Activated CD4-positive, alpha-beta T cell treated with anti-CD3 and anti-CD28 coated beads for 36 hours (primary cell): ENCODE measurements at regions not wholly inside any gene's neighbourhood (a gene's known extent, or its start where the extent isn't known, plus 50 kb on each side); places are given as distances from the start of the nearest gene placed in this dataset.

Experiments used
- ATAC-seq: fragments of 200-7000 bp; cut with Tn5 transposase; one replicate; pipeline ENCODE4 v1.10.0; 2021; ENCODE audit warnings: mild to moderate bottlenecking, moderate library complexity
- CTCF ChIA-PET: fragments of 350-600 bp; sonication (Branson Sonifier 250); formaldehyde crosslinking; loops from one replicate; lab custom pipeline; 2021; ENCODE audit warnings: antibody characterized with exemption; lab: Charles Lee
- POLR2A ChIA-PET: fragments of 350-600 bp; sonication (Branson Sonifier 250); formaldehyde crosslinking; loops from one replicate; lab custom pipeline; 2021; ENCODE audit warnings: antibody characterized with exemption, inconsistent platforms; lab: Charles Lee
- DNase-seq: peaks from one replicate; pipeline ENCODE4 v3.0.0-alpha.2; 2020
- H3K27ac Mint-ChIP-seq: one replicate; pipeline ENCODE4 v1.8.0; 2021; ENCODE audit warnings: mixed read lengths
- H3K27me3 Mint-ChIP-seq: one replicate; pipeline ENCODE4 v1.8.0; 2021; ENCODE audit warnings: mixed read lengths
- H3K36me3 Mint-ChIP-seq: one replicate; pipeline ENCODE4 v1.8.0; 2021; ENCODE audit warnings: low read depth, mixed read lengths
- H3K4me1 Mint-ChIP-seq: one replicate; pipeline ENCODE4 v1.8.0; 2021; ENCODE audit warnings: mixed read lengths
- H3K4me3 Mint-ChIP-seq: one replicate; pipeline ENCODE4 v1.8.0; 2021; ENCODE audit warnings: mild to moderate bottlenecking, moderate library complexity, mixed read lengths
- H3K9me3 Mint-ChIP-seq: one replicate; pipeline ENCODE4 v1.8.0; 2021; ENCODE audit warnings: low read depth, mixed read lengths
- intact Hi-C, 2 experiments: fragments of 100-400 bp; cut with DNase I in 1 of 2; cut with micrococcal nuclease in 1 of 2; formaldehyde crosslinking; loops; one replicate each; pipeline versions ENCODE4 v1.14.2 to v1.15.1; 2022 to 2024; cut with DNase I, micrococcal nuclease

DNA sequence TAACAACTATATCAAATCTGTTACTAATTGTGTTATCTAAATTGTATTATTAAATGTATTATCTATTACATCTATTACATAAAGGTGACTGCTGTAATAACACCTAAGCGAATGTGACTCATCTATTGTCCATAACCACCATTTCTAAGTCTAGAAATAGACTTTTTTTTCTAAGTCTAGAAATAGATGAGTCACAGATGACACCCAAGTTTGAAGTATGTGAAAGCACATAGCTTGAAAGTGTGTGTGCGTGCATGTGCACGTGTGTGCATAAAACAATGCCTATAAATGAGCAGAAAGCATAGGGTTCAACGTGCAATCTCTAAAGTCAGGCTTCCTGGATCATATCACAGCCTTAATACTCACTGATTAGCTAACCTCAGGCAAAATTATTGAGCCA is 451.3 kb upstream of the USP15 start:
- no peak overlapping the region for H3K4me3 Mint-ChIP-seq
- POLR2A ChIA-PET: no interaction called here
- H3K4me1 Mint-ChIP-seq: no peaks in the 10 kb centered on the region
- no peaks in the 10 kb centered on the region for H3K36me3 Mint-ChIP-seq
- CTCF ChIA-PET: no interaction called here
- ATAC-seq (no peak), DNase-seq (no peak)
- H3K27ac Mint-ChIP-seq: no peak overlapping the region
- H3K9me3 Mint-ChIP-seq: peaks cover 18% of the 10 kb centered on the region
- no peaks in the 10 kb centered on the region for H3K27me3 Mint-ChIP-seq
- intact Hi-C loops: no loop called here

GRCh38 chr12:61810486-61810885 is 449.7 kb upstream of the USP15 start:
- ChIA-PET CTCF (no interaction called here), POLR2A (no interaction called here)
- Mint-ChIP-seq H3K4me3 (no peak overlapping the region), H3K27me3 (no peaks in the 10 kb centered on the region), H3K9me3 (peaks cover 18% of the 10 kb centered on the region), H3K4me1 (no peaks in the 10 kb centered on the region), H3K27ac (no peak overlapping the region), H3K36me3 (no peaks in the 10 kb centered on the region)
- no peak for ATAC-seq
- no peak for DNase-seq
- intact Hi-C loops: no loop called here

DNA sequence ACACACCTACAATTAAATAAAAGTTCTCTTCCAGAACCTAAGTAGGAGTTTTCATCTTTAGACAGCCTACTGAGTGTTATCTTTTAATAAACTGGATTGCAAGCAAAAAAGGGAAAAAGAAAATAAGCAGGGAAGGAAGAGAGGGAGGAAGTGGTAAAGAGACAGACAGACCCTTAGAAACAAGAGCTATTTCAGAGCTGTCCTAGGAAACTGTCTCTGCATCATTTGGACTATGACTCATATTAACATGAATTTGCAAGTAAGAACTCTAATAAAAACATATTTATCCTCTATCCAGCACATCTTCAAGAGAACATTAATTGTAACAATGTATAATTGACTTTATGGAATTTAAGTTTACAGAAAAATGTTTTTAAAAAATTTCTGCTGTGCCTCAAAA is 438.8 kb upstream of the USP15 start:
- H3K36me3 Mint-ChIP-seq: no peaks in the 10 kb centered on the region
- intact Hi-C loops: no loop called here
- ChIA-PET CTCF (no interaction called here), POLR2A (no interaction called here)
- H3K4me3 Mint-ChIP-seq: no peak overlapping the region
- ATAC-seq: no peak
- no peak overlapping the region for H3K27ac Mint-ChIP-seq
- no peaks in the 10 kb centered on the region for H3K27me3 Mint-ChIP-seq
- no peak for DNase-seq
- H3K9me3 Mint-ChIP-seq: no peaks in the 10 kb centered on the region
- no peaks in the 10 kb centered on the region for H3K4me1 Mint-ChIP-seq

- ATAC-seq (no peak), DNase-seq (no peak)
- H3K27ac Mint-ChIP-seq: no peak overlapping the region
- intact Hi-C loops: no loop called here
- CTCF ChIA-PET: no interaction called here
- no peak overlapping the region for H3K4me3 Mint-ChIP-seq
- H3K9me3 Mint-ChIP-seq: no peaks in the 10 kb centered on the region
- H3K4me1 Mint-ChIP-seq: no peaks in the 10 kb centered on the region
- POLR2A ChIA-PET: interaction anchor here (0.6 kb wide), 1 partner anchor 33 kb away, joined by 4 read pairs; no protein-coding TSS in a partner anchor
- no peaks in the 10 kb centered on the region for H3K36me3 Mint-ChIP-seq
- H3K27me3 Mint-ChIP-seq: no peaks in the 10 kb centered on the region
Observed at GRCh38 chr12:61823102-61823501, 437.1 kb upstream of the USP15 start.

GRCh38 chr12:61846765-61847164 is 413.4 kb upstream of the USP15 start:
- Mint-ChIP-seq H3K27me3 (no peaks in the 10 kb centered on the region), H3K27ac (no peak overlapping the region), H3K9me3 (no peaks in the 10 kb centered on the region), H3K36me3 (no peaks in the 10 kb centered on the region), H3K4me3 (no peak overlapping the region), H3K4me1 (no peaks in the 10 kb centered on the region)
- POLR2A ChIA-PET: no interaction called here
- no peak for ATAC-seq
- intact Hi-C loops: no loop called here
- no peak for DNase-seq
- CTCF ChIA-PET: no interaction called here

GRCh38 chr12:61848893-61849292 is 411.3 kb upstream of the USP15 start:
- H3K27ac Mint-ChIP-seq: no peak overlapping the region
- H3K4me3 Mint-ChIP-seq: no peak overlapping the region
- no peak for DNase-seq
- H3K36me3 Mint-ChIP-seq: no peaks in the 10 kb centered on the region
- H3K9me3 Mint-ChIP-seq: peaks cover 2% of the 10 kb centered on the region
- CTCF ChIA-PET: no interaction called here
- intact Hi-C loops: no loop called here
- no peaks in the 10 kb centered on the region for H3K4me1 Mint-ChIP-seq
- POLR2A ChIA-PET: no interaction called here
- no peaks in the 10 kb centered on the region for H3K27me3 Mint-ChIP-seq
- no peak for ATAC-seq

GRCh38 chr12:61853945-61854344 is 406.3 kb upstream of the USP15 start:
- Mint-ChIP-seq H3K27ac (no peak overlapping the region), H3K27me3 (no peaks in the 10 kb centered on the region), H3K9me3 (peaks cover 6% of the 10 kb centered on the region), H3K4me3 (no peak overlapping the region), H3K36me3 (no peaks in the 10 kb centered on the region), H3K4me1 (no peaks in the 10 kb centered on the region)
- DNase-seq (no peak), ATAC-seq (no peak)
- ChIA-PET POLR2A (no interaction called here), CTCF (interaction anchor here (0.7 kb wide), 1 partner anchor 16 kb away, joined by 3 read pairs; no protein-coding TSS in a partner anchor)
- intact Hi-C loops: no loop called here

DNA sequence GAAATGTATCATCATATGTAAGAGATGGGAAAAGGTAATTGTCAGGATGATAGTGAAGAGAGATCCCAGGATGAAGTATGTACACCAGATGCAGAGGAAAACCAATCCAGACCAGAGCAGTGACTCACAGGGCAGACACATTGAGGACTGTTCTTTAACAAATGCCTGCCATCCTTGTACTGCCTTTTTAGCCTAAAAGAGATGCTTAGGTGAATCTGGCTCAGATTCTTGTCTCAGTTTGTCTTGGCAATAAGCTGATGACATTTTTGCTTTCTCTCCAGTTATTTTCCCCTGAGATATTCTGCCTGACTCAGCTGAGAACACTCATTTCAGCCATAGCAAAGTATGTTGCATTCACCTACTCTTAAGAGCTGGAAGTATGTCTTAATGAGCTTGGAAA is 405.3 kb upstream of the USP15 start:
- ChIA-PET POLR2A (no interaction called here), CTCF (interaction anchor here (0.6 kb wide), 1 partner anchor 82 kb away, joined by 3 read pairs; no protein-coding TSS in a partner anchor)
- ATAC-seq (no peak), DNase-seq (no peak)
- intact Hi-C loops: no loop called here
- peaks cover 6% of the 10 kb centered on the region for H3K9me3 Mint-ChIP-seq
- no peak overlapping the region for H3K27ac Mint-ChIP-seq
- H3K4me3 Mint-ChIP-seq: no peak overlapping the region
- H3K27me3 Mint-ChIP-seq: no peaks in the 10 kb centered on the region
- no peaks in the 10 kb centered on the region for H3K4me1 Mint-ChIP-seq
- H3K36me3 Mint-ChIP-seq: no peaks in the 10 kb centered on the region

DNA sequence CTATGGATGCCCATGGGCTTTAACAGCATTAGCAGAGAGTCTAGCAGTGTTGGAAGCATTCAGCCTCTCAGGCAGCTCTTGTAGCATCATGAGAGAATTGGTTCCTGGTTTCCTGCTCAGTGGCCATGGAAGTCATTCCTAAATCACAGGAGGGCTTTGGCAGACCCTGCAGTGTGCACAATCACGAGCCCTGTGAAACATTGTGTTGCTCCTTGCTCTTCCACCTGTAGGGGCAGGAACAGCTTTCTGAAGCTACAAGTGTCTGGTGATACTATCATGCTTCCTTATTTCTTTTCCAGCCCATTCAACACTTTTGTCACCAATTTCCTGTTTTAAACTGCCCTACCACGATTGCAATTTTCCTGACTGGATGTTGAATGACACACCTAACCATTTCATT is 402.2 kb upstream of the USP15 start:
- no peak overlapping the region for H3K27ac Mint-ChIP-seq
- H3K4me3 Mint-ChIP-seq: no peak overlapping the region
- ATAC-seq (no peak), DNase-seq (no peak)
- H3K36me3 Mint-ChIP-seq: no peaks in the 10 kb centered on the region
- no peaks in the 10 kb centered on the region for H3K27me3 Mint-ChIP-seq
- CTCF ChIA-PET: no interaction called here
- H3K4me1 Mint-ChIP-seq: no peaks in the 10 kb centered on the region
- peaks cover 4% of the 10 kb centered on the region for H3K9me3 Mint-ChIP-seq
- intact Hi-C loops: no loop called here
- POLR2A ChIA-PET: no interaction called here

GRCh38 chr12:61860451-61860850 is 399.8 kb upstream of the USP15 start:
- Mint-ChIP-seq H3K36me3 (no peaks in the 10 kb centered on the region), H3K27ac (no peak overlapping the region), H3K4me1 (no peaks in the 10 kb centered on the region), H3K4me3 (no peak overlapping the region), H3K9me3 (no peaks in the 10 kb centered on the region), H3K27me3 (no peaks in the 10 kb centered on the region)
- POLR2A ChIA-PET: no interaction called here
- no peak for DNase-seq
- intact Hi-C loops: no loop called here
- CTCF ChIA-PET: no interaction called here
- ATAC-seq: no peak

DNA sequence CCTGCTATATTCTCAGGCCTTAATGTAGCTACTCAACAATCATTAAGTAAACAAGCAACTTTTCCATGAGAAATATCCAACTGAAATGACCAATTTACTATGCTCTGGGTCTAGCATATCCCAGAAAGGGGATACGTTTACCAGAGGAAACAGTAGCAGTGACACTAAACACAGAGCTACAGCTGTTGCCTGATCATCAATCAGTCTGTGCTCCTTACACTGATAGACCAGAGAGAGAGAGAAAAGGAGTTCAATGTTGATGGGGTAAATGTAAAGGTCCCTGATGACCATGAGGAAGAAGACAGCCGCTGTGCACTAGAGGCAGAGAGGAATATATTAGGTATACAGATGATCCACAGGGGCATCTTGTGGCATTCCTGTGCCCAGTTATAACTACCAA is 397.2 kb upstream of the USP15 start:
- H3K9me3 Mint-ChIP-seq: no peaks in the 10 kb centered on the region
- no peak overlapping the region for H3K27ac Mint-ChIP-seq
- ChIA-PET CTCF (no interaction called here), POLR2A (no interaction called here)
- no peak for ATAC-seq
- intact Hi-C loops: no loop called here
- DNase-seq: no peak
- no peaks in the 10 kb centered on the region for H3K27me3 Mint-ChIP-seq
- H3K36me3 Mint-ChIP-seq: no peaks in the 10 kb centered on the region
- H3K4me1 Mint-ChIP-seq: no peaks in the 10 kb centered on the region
- no peak overlapping the region for H3K4me3 Mint-ChIP-seq

- ATAC-seq (no peak), DNase-seq (no peak)
- H3K27ac Mint-ChIP-seq: no peak overlapping the region
- ChIA-PET POLR2A (no interaction called here), CTCF (no interaction called here)
- intact Hi-C loops: no loop called here
- no peaks in the 10 kb centered on the region for H3K36me3 Mint-ChIP-seq
- no peaks in the 10 kb centered on the region for H3K4me1 Mint-ChIP-seq
- H3K27me3 Mint-ChIP-seq: no peaks in the 10 kb centered on the region
- no peaks in the 10 kb centered on the region for H3K9me3 Mint-ChIP-seq
- H3K4me3 Mint-ChIP-seq: no peak overlapping the region
Observed at GRCh38 chr12:61863811-61864210, 396.4 kb upstream of the USP15 start.

DNA sequence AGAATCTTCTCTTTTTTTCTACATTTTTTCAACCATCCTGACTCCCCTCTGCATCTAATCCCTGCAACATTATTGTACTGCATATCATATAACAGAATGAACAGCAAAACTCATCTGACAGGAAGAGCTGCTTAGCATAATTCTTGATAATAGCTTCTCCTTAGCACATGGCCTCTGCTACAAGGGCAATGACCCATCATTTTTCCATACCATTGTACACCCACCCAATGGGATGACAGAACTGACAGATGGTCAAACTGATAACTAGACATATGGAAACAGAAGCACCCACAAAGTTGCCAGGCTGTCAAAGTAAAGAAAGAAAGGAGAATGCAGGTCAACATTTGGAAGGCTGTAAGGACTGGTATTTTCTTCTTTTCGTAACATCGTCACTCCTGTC is 390.4 kb upstream of the USP15 start:
- Mint-ChIP-seq H3K27me3 (no peaks in the 10 kb centered on the region), H3K9me3 (no peaks in the 10 kb centered on the region), H3K27ac (no peak overlapping the region), H3K4me3 (no peak overlapping the region), H3K4me1 (no peaks in the 10 kb centered on the region), H3K36me3 (no peaks in the 10 kb centered on the region)
- ChIA-PET POLR2A (no interaction called here), CTCF (no interaction called here)
- intact Hi-C loops: no loop called here
- DNase-seq (no peak), ATAC-seq (no peak)
